Activated naive CD4-positive, alpha-beta T cell treated with anti-CD3 and anti-CD28 coated beads for 36 hours (primary cell): ENCODE measurements at regions not wholly inside any gene's neighbourhood (a gene's known extent, or its start where the extent isn't known, plus 50 kb on each side); places are given as distances from the start of the nearest gene placed in this dataset.

Experiments used
- CTCF ChIA-PET: fragments of 350-600 bp; sonication (Branson Sonifier 250); formaldehyde crosslinking; loops from one replicate; lab custom pipeline; 2021; ENCODE audit warnings: antibody characterized with exemption; lab: Charles Lee
- DNase-seq: peaks from one replicate; pipeline ENCODE4 v3.0.0-alpha.2; 2020
- H3K27ac Mint-ChIP-seq: one replicate; pipeline ENCODE4 v1.8.0; 2021; ENCODE audit warnings: mild to moderate bottlenecking, mixed read lengths
- H3K27me3 Mint-ChIP-seq: one replicate; pipeline ENCODE4 v1.8.0; 2021; ENCODE audit warnings: low read depth, mixed read lengths
- H3K36me3 Mint-ChIP-seq: one replicate; pipeline ENCODE4 v1.8.0; 2021; ENCODE audit warnings: low read depth, mixed read lengths
- H3K4me1 Mint-ChIP-seq: one replicate; pipeline ENCODE4 v1.8.0; 2021; ENCODE audit warnings: low read depth, mixed read lengths
- H3K4me3 Mint-ChIP-seq: one replicate; pipeline ENCODE4 v1.8.0; 2021; ENCODE audit warnings: mild to moderate bottlenecking, moderate library complexity, mixed read lengths
- H3K9me3 Mint-ChIP-seq: one replicate; pipeline ENCODE4 v1.8.0; 2021; ENCODE audit warnings: mixed read lengths
- intact Hi-C: fragments of 100-400 bp; cut with micrococcal nuclease; formaldehyde crosslinking; loops from one replicate; pipeline ENCODE4 v1.15.1; 2023

GRCh38 chr5:130729541-130729940 is 435.5 kb downstream of the HINT1 start:
- Mint-ChIP-seq H3K9me3 (peaks cover 8% of the 10 kb centered on the region), H3K27ac (no peak overlapping the region), H3K4me1 (no peaks in the 10 kb centered on the region), H3K36me3 (no peaks in the 10 kb centered on the region), H3K27me3 (no peaks in the 10 kb centered on the region), H3K4me3 (no peak overlapping the region)
- intact Hi-C loops: loop anchor here (10.0 kb wide), 1 partner anchor 685 kb away; no protein-coding TSS in a partner anchor
- CTCF ChIA-PET: interaction anchor here (0.6 kb wide), 1 partner anchor 325 kb away, joined by 3 read pairs; no protein-coding TSS in a partner anchor
- DNase-seq: no peak

GRCh38 chr5:130727830-130728229 is 437.2 kb downstream of the HINT1 start:
- Mint-ChIP-seq H3K4me1 (no peaks in the 10 kb centered on the region), H3K27ac (no peak overlapping the region), H3K9me3 (peaks cover 8% of the 10 kb centered on the region), H3K4me3 (no peak overlapping the region), H3K36me3 (no peaks in the 10 kb centered on the region), H3K27me3 (no peaks in the 10 kb centered on the region)
- intact Hi-C loops: loop anchor here (10.0 kb wide), 1 partner anchor 687 kb away; no protein-coding TSS in a partner anchor
- CTCF ChIA-PET: no interaction called here
- no peak for DNase-seq

GRCh38 chr5:130724658-130725057 is 440.4 kb downstream of the HINT1 start:
- Mint-ChIP-seq H3K4me1 (no peaks in the 10 kb centered on the region), H3K9me3 (no peaks in the 10 kb centered on the region), H3K4me3 (no peak overlapping the region), H3K36me3 (no peaks in the 10 kb centered on the region), H3K27ac (no peak overlapping the region), H3K27me3 (no peaks in the 10 kb centered on the region)
- DNase-seq: no peak
- CTCF ChIA-PET: no interaction called here
- intact Hi-C loops: loop anchor here (5.0 to 10.0 kb wide), 2 partner anchors 617 to 690 kb away; no protein-coding TSS in a partner anchor

- no peaks in the 10 kb centered on the region for H3K36me3 Mint-ChIP-seq
- H3K27me3 Mint-ChIP-seq: peaks cover 8% of the 10 kb centered on the region
- H3K4me3 Mint-ChIP-seq: no peak overlapping the region
- CTCF ChIA-PET: no interaction called here
- H3K27ac Mint-ChIP-seq: no peak overlapping the region
- no peaks in the 10 kb centered on the region for H3K9me3 Mint-ChIP-seq
- H3K4me1 Mint-ChIP-seq: no peaks in the 10 kb centered on the region
- intact Hi-C loops: loop anchor here (5.0 to 10.0 kb wide), 2 partner anchors 613 to 694 kb away; no protein-coding TSS in a partner anchor
- no peak for DNase-seq
Measured at GRCh38 chr5:130720355-130720754, 444.7 kb downstream of the HINT1 start.

- intact Hi-C loops: no loop called here
- no peak overlapping the region for H3K4me3 Mint-ChIP-seq
- H3K9me3 Mint-ChIP-seq: no peaks in the 10 kb centered on the region
- H3K36me3 Mint-ChIP-seq: no peaks in the 10 kb centered on the region
- CTCF ChIA-PET: no interaction called here
- H3K27me3 Mint-ChIP-seq: peaks cover 10% of the 10 kb centered on the region
- no peak for DNase-seq
- no peaks in the 10 kb centered on the region for H3K4me1 Mint-ChIP-seq
- H3K27ac Mint-ChIP-seq: no peak overlapping the region
Measured at GRCh38 chr5:130715541-130715940, 449.5 kb downstream of the HINT1 start.

- Mint-ChIP-seq H3K27ac (no peak overlapping the region), H3K4me1 (no peaks in the 10 kb centered on the region)
Measured at GRCh38 chr5:130714200-130714599, 450.9 kb downstream of the HINT1 start.

GRCh38 chr5:130712324-130712723 is 452.7 kb downstream of the HINT1 start:
- H3K27ac Mint-ChIP-seq: no peak overlapping the region
- no peaks in the 10 kb centered on the region for H3K36me3 Mint-ChIP-seq
- CTCF ChIA-PET: no interaction called here
- no peaks in the 10 kb centered on the region for H3K9me3 Mint-ChIP-seq
- intact Hi-C loops: no loop called here
- H3K4me3 Mint-ChIP-seq: no peak overlapping the region
- no peaks in the 10 kb centered on the region for H3K4me1 Mint-ChIP-seq
- H3K27me3 Mint-ChIP-seq: peaks cover 7% of the 10 kb centered on the region
- no peak for DNase-seq

More at GRCh38 chr5:130714200-130714599, 450.9 kb downstream of the HINT1 start:
- H3K36me3 Mint-ChIP-seq: no peaks in the 10 kb centered on the region
- H3K27me3 Mint-ChIP-seq: peaks cover 10% of the 10 kb centered on the region
- intact Hi-C loops: no loop called here
- CTCF ChIA-PET: no interaction called here
- DNase-seq: no peak
- no peak overlapping the region for H3K4me3 Mint-ChIP-seq
- H3K9me3 Mint-ChIP-seq: no peaks in the 10 kb centered on the region

GRCh38 chr5:130710596-130710995 is 454.5 kb downstream of the HINT1 start:
- peaks cover 7% of the 10 kb centered on the region for H3K27me3 Mint-ChIP-seq
- H3K9me3 Mint-ChIP-seq: no peaks in the 10 kb centered on the region
- CTCF ChIA-PET: no interaction called here
- DNase-seq: no peak
- H3K27ac Mint-ChIP-seq: no peak overlapping the region
- H3K4me1 Mint-ChIP-seq: no peaks in the 10 kb centered on the region
- intact Hi-C loops: no loop called here
- no peak overlapping the region for H3K4me3 Mint-ChIP-seq
- H3K36me3 Mint-ChIP-seq: no peaks in the 10 kb centered on the region

GRCh38 chr5:130708754-130709153 is 456.3 kb downstream of the HINT1 start:
- Mint-ChIP-seq H3K9me3 (no peaks in the 10 kb centered on the region), H3K27ac (no peak overlapping the region), H3K4me1 (no peaks in the 10 kb centered on the region), H3K36me3 (no peaks in the 10 kb centered on the region), H3K4me3 (no peak overlapping the region), H3K27me3 (peaks cover 7% of the 10 kb centered on the region)
- CTCF ChIA-PET: no interaction called here
- DNase-seq: no peak
- intact Hi-C loops: no loop called here

- H3K4me3 Mint-ChIP-seq: no peak overlapping the region
- H3K4me1 Mint-ChIP-seq: no peaks in the 10 kb centered on the region
- no peaks in the 10 kb centered on the region for H3K36me3 Mint-ChIP-seq
- H3K27me3 Mint-ChIP-seq: peaks cover 8% of the 10 kb centered on the region
- no peak for DNase-seq
- H3K27ac Mint-ChIP-seq: no peak overlapping the region
- CTCF ChIA-PET: no interaction called here
- intact Hi-C loops: no loop called here
- peaks cover 5% of the 10 kb centered on the region for H3K9me3 Mint-ChIP-seq
Measured at GRCh38 chr5:130706696-130707095, 458.4 kb downstream of the HINT1 start.

- CTCF ChIA-PET: no interaction called here
- Mint-ChIP-seq H3K27me3 (peaks cover 7% of the 10 kb centered on the region), H3K9me3 (peaks cover 5% of the 10 kb centered on the region), H3K4me1 (no peaks in the 10 kb centered on the region), H3K36me3 (no peaks in the 10 kb centered on the region), H3K27ac (no peak overlapping the region), H3K4me3 (no peak overlapping the region)
- intact Hi-C loops: no loop called here
- DNase-seq: no peak
Measured at GRCh38 chr5:130705368-130705767, 459.7 kb downstream of the HINT1 start.

GRCh38 chr5:130693509-130693908 is 471.5 kb downstream of the HINT1 start:
- intact Hi-C loops: no loop called here
- peaks cover 16% of the 10 kb centered on the region for H3K27me3 Mint-ChIP-seq
- DNase-seq: no peak
- H3K27ac Mint-ChIP-seq: no peak overlapping the region
- CTCF ChIA-PET: no interaction called here
- no peaks in the 10 kb centered on the region for H3K4me1 Mint-ChIP-seq
- no peaks in the 10 kb centered on the region for H3K9me3 Mint-ChIP-seq
- H3K4me3 Mint-ChIP-seq: no peak overlapping the region
- H3K36me3 Mint-ChIP-seq: no peaks in the 10 kb centered on the region

GRCh38 chr5:130692770-130693169 is 472.3 kb downstream of the HINT1 start:
- intact Hi-C loops: no loop called here
- CTCF ChIA-PET: no interaction called here

More at GRCh38 chr5:130692770-130693169, 472.3 kb downstream of the HINT1 start:
- H3K36me3 Mint-ChIP-seq: no peaks in the 10 kb centered on the region
- H3K27me3 Mint-ChIP-seq: peaks cover 17% of the 10 kb centered on the region
- H3K9me3 Mint-ChIP-seq: no peaks in the 10 kb centered on the region
- no peaks in the 10 kb centered on the region for H3K4me1 Mint-ChIP-seq
- no peak overlapping the region for H3K4me3 Mint-ChIP-seq
- no peak for DNase-seq
- no peak overlapping the region for H3K27ac Mint-ChIP-seq
